Uterus (tissue), 3 donors: ENCODE measurements at regions not wholly inside any gene's neighbourhood (a gene's known extent, or its start where the extent isn't known, plus 50 kb on each side); places are given as distances from the start of the nearest gene placed in this dataset.

Source experiments
- DNase-seq, 2 donors: peaks; one replicate each; pipeline ENCODE4 v3.0.0-alpha.2; 2019 to 2020
- H3K27ac ChIP-seq, 2 donors: fragments of 200-600 bp; sonication (generic); 1 replicate in 1 of 2; 2 replicates in 1 of 2; pipeline ENCODE4 v1.5.1; 2016 to 2018
- H3K27me3 ChIP-seq, 2 donors: fragments of 200-600 bp; sonication (generic); one replicate each; pipeline ENCODE4 v1.5.1; 2018 to 2019; ENCODE audit warnings: control low read depth in 1 of 2
- H3K36me3 ChIP-seq, 2 donors: fragments of 200-600 bp; sonication (generic); one replicate each; pipeline ENCODE4 v1.5.1; 2019; ENCODE audit warnings: control low read depth in 1 of 2
- H3K4me1 ChIP-seq, 2 donors: fragments of 200-600 bp; sonication (generic); one replicate each; pipeline ENCODE4 v1.5.1; 2018 to 2019; ENCODE audit warnings: control low read depth in 1 of 2
- H3K4me3 ChIP-seq, 2 donors: fragments of 200-600 bp; sonication (generic); 1 replicate in 1 of 2; 2 replicates in 1 of 2; pipeline ENCODE4 v1.5.1; 2018 to 2019; ENCODE audit warnings: mild to moderate bottlenecking in 1 of 2
- H3K9me3 ChIP-seq, 2 donors: fragments of 200-600 bp; sonication (generic); one replicate each; pipeline ENCODE4 v1.5.1; 2019; ENCODE audit warnings: control low read depth in 1 of 2
- POLR2A ChIP-seq, 2 donors: fragments of 450-650 bp; IDR thresholded peaks; one replicate each; pipeline ENCODE4 v1.6.1; 2016; ENCODE audit warnings: antibody characterized with exemption in 2 of 2, mild to moderate bottlenecking in 1 of 2, moderate library complexity in 1 of 2
- intact Hi-C: fragments of 100-400 bp; cut with DNase I; formaldehyde crosslinking; loops from one replicate; pipeline ENCODE4 v1.15.1; 2023; ENCODE audit warnings: low total_unique reads
- TF ChIP-seq, protein P1 (sequence below), 4 experiments: fragments of 200-600 bp in 2 of 4; fragments of 450-650 bp in 2 of 4; sonication (generic) in 2 of 4; IDR thresholded peaks; one replicate each; pipeline ENCODE4 v1.5.1; 2016 to 2019; ENCODE audit warnings: antibody characterized with exemption in 4 of 4, mild to moderate bottlenecking in 2 of 4, moderate library complexity in 1 of 4
- donor health status: DM: yes; HTN: yes; CAD: no.

DNA sequence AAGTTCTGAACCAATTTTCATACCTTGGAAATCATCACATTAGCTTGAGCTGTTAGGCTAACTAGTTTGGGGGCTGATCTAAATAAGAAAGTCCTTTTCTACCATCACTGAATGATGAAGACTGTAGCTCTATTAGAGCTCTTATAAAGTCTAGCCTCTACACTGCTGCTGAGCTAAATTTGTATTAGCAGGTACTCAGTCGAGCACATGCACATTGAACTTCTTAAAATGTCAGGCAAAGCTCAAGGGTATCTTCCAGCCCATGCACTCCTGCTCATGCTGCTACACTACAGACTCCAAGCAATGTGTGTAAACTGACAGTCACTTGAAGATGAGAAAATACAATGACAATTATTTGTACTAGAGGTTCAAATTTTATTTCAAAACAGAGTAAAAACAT, 158.8 kb upstream of the TMEM229A start:
- TF ChIP-seq, protein P1, sequence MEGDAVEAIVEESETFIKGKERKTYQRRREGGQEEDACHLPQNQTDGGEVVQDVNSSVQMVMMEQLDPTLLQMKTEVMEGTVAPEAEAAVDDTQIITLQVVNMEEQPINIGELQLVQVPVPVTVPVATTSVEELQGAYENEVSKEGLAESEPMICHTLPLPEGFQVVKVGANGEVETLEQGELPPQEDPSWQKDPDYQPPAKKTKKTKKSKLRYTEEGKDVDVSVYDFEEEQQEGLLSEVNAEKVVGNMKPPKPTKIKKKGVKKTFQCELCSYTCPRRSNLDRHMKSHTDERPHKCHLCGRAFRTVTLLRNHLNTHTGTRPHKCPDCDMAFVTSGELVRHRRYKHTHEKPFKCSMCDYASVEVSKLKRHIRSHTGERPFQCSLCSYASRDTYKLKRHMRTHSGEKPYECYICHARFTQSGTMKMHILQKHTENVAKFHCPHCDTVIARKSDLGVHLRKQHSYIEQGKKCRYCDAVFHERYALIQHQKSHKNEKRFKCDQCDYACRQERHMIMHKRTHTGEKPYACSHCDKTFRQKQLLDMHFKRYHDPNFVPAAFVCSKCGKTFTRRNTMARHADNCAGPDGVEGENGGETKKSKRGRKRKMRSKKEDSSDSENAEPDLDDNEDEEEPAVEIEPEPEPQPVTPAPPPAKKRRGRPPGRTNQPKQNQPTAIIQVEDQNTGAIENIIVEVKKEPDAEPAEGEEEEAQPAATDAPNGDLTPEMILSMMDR (IDR thresholded peaks at IDR 0.05): no peak
- no peak for TF ChIP-seq POLR2A (IDR thresholded peaks at IDR 0.05)
- no peak for DNase-seq
- H3K36me3 ChIP-seq: no peaks in the 10 kb centered on the region
- no peak overlapping the region for H3K4me3 ChIP-seq
- no peak overlapping the region for H3K27ac ChIP-seq
- no peaks in the 10 kb centered on the region for H3K27me3 ChIP-seq
- no peaks in the 10 kb centered on the region for H3K9me3 ChIP-seq
- H3K4me1 ChIP-seq: no peaks in the 10 kb centered on the region
- intact Hi-C loops: no loop called here

DNA sequence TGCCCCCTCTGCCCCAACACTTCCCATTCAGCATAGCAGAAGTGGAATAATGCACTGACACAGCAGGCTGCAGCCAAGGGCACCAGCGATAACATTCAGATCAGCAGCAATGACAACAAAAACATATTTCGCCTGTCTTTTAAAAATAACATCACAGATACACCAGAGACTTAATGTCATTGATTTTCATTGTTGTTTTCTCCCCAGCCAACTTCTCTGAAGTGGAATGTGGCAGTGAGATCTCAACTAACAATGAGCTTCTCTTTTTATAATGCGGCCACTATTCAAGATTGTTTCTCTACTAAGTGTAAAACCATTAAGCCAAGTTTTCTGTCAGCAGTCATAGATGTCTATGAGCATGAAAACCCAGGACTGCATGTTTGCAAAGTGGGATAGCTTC, 158.2 kb upstream of the TMEM229A start:
- no peak for DNase-seq
- intact Hi-C loops: no loop called here
- Histone ChIP-seq H3K4me1 (no peaks in the 10 kb centered on the region), H3K9me3 (no peaks in the 10 kb centered on the region), H3K27ac (no peak overlapping the region), H3K36me3 (no peaks in the 10 kb centered on the region), H3K4me3 (no peak overlapping the region), H3K27me3 (no peaks in the 10 kb centered on the region)
- TF ChIP-seq POLR2A (IDR thresholded peaks at IDR 0.05): no peak
- TF ChIP-seq, protein P1 (IDR thresholded peaks at IDR 0.05): no peak

DNA sequence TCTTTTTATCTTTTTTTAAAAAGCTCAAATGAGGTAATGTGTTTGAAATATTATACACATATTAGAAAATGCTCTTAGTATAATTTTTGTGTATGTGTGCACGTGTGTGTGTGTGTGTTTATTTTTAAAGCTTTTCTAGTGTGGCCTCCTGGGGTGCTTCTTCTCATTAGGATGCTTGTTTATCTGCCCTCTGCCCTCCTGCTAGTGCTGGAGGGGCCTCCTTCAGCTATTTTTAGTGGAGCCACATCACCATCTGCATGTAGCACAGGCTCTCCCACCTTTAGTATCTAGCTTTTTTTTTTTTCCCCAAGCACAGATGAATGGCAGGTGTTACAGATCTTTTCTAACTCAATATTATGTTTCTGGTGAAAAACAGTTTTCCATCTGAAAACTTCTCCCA, 155.7 kb upstream of the TMEM229A start:
- Histone ChIP-seq H3K4me3 (no peak overlapping the region), H3K9me3 (no peaks in the 10 kb centered on the region), H3K4me1 (no peaks in the 10 kb centered on the region), H3K27me3 (no peaks in the 10 kb centered on the region), H3K27ac (no peak overlapping the region), H3K36me3 (no peaks in the 10 kb centered on the region)
- intact Hi-C loops: no loop called here
- TF ChIP-seq POLR2A (IDR thresholded peaks at IDR 0.05): no peak
- TF ChIP-seq, protein P1 (IDR thresholded peaks at IDR 0.05): no peak
- DNase-seq: no peak

DNA sequence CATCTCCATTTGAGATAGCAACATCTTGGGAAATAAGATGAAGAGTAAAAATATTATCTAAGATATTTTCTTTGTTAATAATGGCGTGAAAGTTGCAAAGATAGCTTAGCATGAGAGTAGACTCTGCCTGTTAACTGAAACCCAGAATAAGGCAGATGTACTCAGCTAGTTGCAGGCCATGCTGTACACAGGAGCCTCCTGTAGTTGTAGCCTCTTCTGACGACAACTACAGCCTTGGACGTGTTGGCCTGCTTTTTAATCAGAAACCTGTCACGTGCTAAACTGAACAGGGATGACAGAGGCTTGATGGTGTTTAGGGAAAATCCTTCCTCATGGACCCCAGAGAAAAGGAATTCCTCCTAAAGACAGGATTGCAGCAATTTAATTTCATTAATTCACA, 155.1 kb upstream of the TMEM229A start:
- no peaks in the 10 kb centered on the region for H3K4me1 ChIP-seq
- TF ChIP-seq, protein P1 (IDR thresholded peaks at IDR 0.05): no peak
- no peak for TF ChIP-seq POLR2A (IDR thresholded peaks at IDR 0.05)
- DNase-seq: no peak

DNA sequence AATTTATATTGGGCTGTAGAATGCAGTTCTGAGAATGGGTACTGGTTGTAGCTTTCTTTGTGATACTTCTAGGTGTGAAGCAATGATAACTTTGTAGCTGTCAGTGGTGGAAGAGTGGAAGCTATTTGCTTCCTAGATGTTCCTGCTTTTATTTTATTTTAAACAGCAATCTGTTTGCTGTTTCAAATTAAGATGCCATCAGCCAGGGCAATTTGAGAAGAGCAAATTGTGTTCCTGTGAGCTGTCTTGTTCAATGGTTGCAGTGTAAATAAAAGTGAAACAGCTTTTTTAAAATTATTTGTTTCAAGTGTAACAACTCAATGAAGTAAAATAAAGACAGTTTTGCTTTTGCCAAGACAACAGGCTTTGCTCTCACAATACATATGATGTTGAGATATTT, 150.8 kb upstream of the TMEM229A start:
- no peak for DNase-seq
- intact Hi-C loops: no loop called here
- Histone ChIP-seq H3K4me3 (no peak overlapping the region), H3K27ac (no peak overlapping the region), H3K9me3 (no peaks in the 10 kb centered on the region), H3K36me3 (no peaks in the 10 kb centered on the region), H3K4me1 (no peaks in the 10 kb centered on the region), H3K27me3 (no peaks in the 10 kb centered on the region)
- no peak for TF ChIP-seq POLR2A (IDR thresholded peaks at IDR 0.05)

More for the DNA sequence above, 155.1 kb upstream of the TMEM229A start:
- Histone ChIP-seq H3K27me3 (no peaks in the 10 kb centered on the region), H3K9me3 (no peaks in the 10 kb centered on the region), H3K27ac (no peak overlapping the region), H3K4me3 (no peak overlapping the region), H3K36me3 (no peaks in the 10 kb centered on the region)
- intact Hi-C loops: no loop called here

DNA sequence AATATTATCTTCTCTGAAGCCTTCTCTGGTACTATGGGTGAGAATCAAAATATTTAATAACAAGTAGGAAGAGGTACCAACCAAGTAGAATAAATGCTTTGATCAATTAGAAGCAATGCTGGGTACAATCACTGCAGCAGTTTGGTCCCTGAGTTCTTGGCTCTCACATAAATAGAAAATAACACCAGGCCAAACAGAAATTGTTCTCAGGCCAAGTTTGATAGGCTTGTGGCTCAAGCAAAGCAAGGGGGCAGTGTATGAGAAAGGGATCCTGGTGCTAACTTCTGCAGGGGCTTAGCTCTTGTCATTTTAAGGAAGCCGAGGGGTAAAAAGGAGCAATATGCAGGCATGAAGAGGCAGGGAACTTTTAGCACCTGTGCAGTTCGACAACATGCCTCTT, 146.8 kb upstream of the TMEM229A start:
- no peak for TF ChIP-seq POLR2A (IDR thresholded peaks at IDR 0.05)
- TF ChIP-seq, protein P1 (IDR thresholded peaks at IDR 0.05): no peak
- H3K9me3 ChIP-seq: no peaks in the 10 kb centered on the region
- H3K27me3 ChIP-seq: no peaks in the 10 kb centered on the region
- DNase-seq: no peak
- intact Hi-C loops: no loop called here
- no peak overlapping the region for H3K27ac ChIP-seq
- no peak overlapping the region for H3K4me3 ChIP-seq
- H3K4me1 ChIP-seq: no peaks in the 10 kb centered on the region
- H3K36me3 ChIP-seq: no peaks in the 10 kb centered on the region
